Stomach (tissue), 8 donors: ENCODE measurements at regions not wholly inside any gene's neighbourhood (a gene's known extent, or its start where the extent isn't known, plus 50 kb on each side); places are given as distances from the start of the nearest gene placed in this dataset.

Source experiments
- DNase-seq, 2 donors: peaks; one replicate each; pipeline versions ENCODE4 v3.0.0 to v3.0.0-alpha.2; 2013 to 2019
- H3K27ac ChIP-seq, 5 donors: fragments of 200-600 bp in 4 of 5; sonication (generic) in 4 of 5; one replicate each; pipeline ENCODE4 v1.5.1; 2013 to 2019; ENCODE audit warnings: mild to moderate bottlenecking in 1 of 5, moderate library complexity in 1 of 5
- H3K27me3 ChIP-seq, 3 donors: fragments of 200-600 bp; sonication (generic); one replicate each; pipeline ENCODE4 v1.5.1; 2017 to 2019; ENCODE audit warnings: mixed run types in 1 of 3
- H3K36me3 ChIP-seq, 4 donors: fragments of 200-600 bp; sonication (generic); 1 replicate in 3 of 4; 2 replicates in 1 of 4; pipeline ENCODE4 v1.5.1; 2016 to 2019
- H3K4me1 ChIP-seq, 4 donors: fragments of 200-600 bp; sonication (generic); one replicate each; pipeline ENCODE4 v1.5.1; 2016 to 2019
- H3K4me3 ChIP-seq, 4 donors: fragments of 200-600 bp; sonication (generic) in 3 of 4; one replicate each; pipeline ENCODE4 v1.5.1; 2016 to 2019; ENCODE audit warnings: mild to moderate bottlenecking in 1 of 4
- H3K9me3 ChIP-seq, 4 donors: fragments of 200-600 bp; sonication (generic); one replicate each; pipeline ENCODE4 v1.5.1; 2016 to 2019
- CTCF ChIP-seq, 7 experiments: fragments of 450-650 bp in 4 of 7; fragments of 200-600 bp in 3 of 7; sonication (generic) in 3 of 7; IDR thresholded peaks; one replicate each; pipeline ENCODE4 v1.5.1; 2016 to 2019; ENCODE audit warnings: antibody characterized with exemption in 7 of 7, control low read depth in 2 of 7, mild to moderate bottlenecking in 1 of 7
- EP300 ChIP-seq: sonication (generic); formaldehyde crosslinking; IDR thresholded peaks from one replicate; pipeline ENCODE4 v1.6.1; 2017; ENCODE audit warnings: antibody characterized with exemption
- POLR2A ChIP-seq, 4 donors: fragments of 450-650 bp; IDR thresholded peaks; one replicate each; pipeline ENCODE4 v1.6.1; 2016; ENCODE audit warnings: antibody characterized with exemption in 4 of 4, control low read depth in 2 of 4, mild to moderate bottlenecking in 1 of 4, moderate library complexity in 1 of 4
- POLR2AphosphoS5 ChIP-seq, 3 donors: sonication (generic); formaldehyde crosslinking; IDR thresholded peaks; one replicate each; pipeline ENCODE4 v1.6.1; 2016; ENCODE audit warnings: antibody characterized with exemption in 3 of 3
- WGBS, 5 donors: extraction: QIAGEN DNeasy Blood & Tissue Kit in 3 of 5; methylation state at CpG; one replicate each; pipeline versions ENCODE4 v1.1.5 to v1.1.7; 2013 to 2018; 5-methylcytosine and 5-hydroxymethylcytosine counted together
- intact Hi-C: fragments of 100-400 bp; cut with DNase I; formaldehyde crosslinking; loops from one replicate; pipeline ENCODE4 v1.15.1; 2023; ENCODE audit warnings: low total_unique reads
- donor health status: healthy with polysubstance abuse.
- donor health status: Bipolar disorder and iron deficiency.
- donor health status: healthy.

DNA sequence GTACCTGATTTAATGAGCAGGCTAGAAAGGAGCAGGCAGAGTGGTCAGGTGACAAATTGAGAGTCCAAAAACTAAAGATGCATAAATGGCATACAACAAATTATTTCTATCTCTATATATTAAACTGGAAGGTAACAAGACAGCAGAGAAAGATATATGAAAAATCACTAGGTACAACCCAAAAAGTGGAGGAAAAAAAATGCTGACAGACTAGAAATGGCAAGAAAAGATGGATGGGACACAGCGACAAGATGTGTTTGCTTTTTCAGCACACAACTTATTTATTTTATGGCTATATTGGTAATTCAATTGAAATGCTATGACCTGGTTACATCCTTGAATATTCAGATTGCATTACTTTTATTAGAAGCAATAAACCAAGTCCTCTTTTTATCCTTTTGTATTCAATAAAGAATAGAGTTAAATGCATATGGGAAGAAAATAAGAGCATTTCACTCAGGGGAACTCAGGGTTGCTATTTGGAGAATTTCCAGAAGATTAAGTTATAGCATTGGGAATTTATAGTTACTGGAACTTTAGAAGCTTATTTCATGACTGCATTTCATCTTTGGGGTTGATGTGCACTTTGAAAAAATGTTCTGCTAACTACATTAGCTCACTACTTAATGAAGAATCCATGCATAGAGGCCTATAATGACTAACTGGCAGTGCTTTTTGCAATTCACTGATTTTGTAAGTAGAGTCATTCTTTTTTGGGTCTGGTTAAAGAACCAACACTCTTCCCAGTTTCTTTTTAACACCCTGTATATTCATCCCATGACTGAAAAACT, 566.6 kb upstream of the TUSC1 start:
- H3K27me3 ChIP-seq: no peaks in the 10 kb centered on the region
- no peaks in the 10 kb centered on the region for H3K4me1 ChIP-seq
- H3K4me3 ChIP-seq: no peak overlapping the region
- no peak for DNase-seq
- no peak for TF ChIP-seq POLR2AphosphoS5 (IDR thresholded peaks at IDR 0.05)
- no peak for TF ChIP-seq CTCF (IDR thresholded peaks at IDR 0.05)
- no peak for TF ChIP-seq EP300
- no peak for TF ChIP-seq POLR2A (IDR thresholded peaks at IDR 0.05)
- peaks cover 0 to 7% (median 2%) of the 10 kb centered on the region in 4 donors for H3K9me3 ChIP-seq
- WGBS, 5 donors: 35 to 62% (median 61%) methylated on average over 1 of the region's 1 CpG
- intact Hi-C loops: no loop called here
- H3K27ac ChIP-seq: no peak overlapping the region
- no peaks in the 10 kb centered on the region for H3K36me3 ChIP-seq

GRCh38 chr9:26243726-26244125, 565.5 kb upstream of the TUSC1 start:
- intact Hi-C loops: no loop called here
- Histone ChIP-seq H3K36me3 (no peaks in the 10 kb centered on the region), H3K27ac (no peak overlapping the region), H3K4me3 (no peak overlapping the region), H3K4me1 (no peaks in the 10 kb centered on the region), H3K27me3 (no peaks in the 10 kb centered on the region), H3K9me3 (no peaks in the 10 kb centered on the region)
- WGBS, 5 donors: 54 to 67% (median 59%) methylated on average over 4 of the region's 4 CpGs
- DNase-seq: no peak
- TF ChIP-seq POLR2A (IDR thresholded peaks at IDR 0.05) (no peak), EP300 (no peak), CTCF (IDR thresholded peaks at IDR 0.05) (no peak), POLR2AphosphoS5 (IDR thresholded peaks at IDR 0.05) (no peak)

DNA sequence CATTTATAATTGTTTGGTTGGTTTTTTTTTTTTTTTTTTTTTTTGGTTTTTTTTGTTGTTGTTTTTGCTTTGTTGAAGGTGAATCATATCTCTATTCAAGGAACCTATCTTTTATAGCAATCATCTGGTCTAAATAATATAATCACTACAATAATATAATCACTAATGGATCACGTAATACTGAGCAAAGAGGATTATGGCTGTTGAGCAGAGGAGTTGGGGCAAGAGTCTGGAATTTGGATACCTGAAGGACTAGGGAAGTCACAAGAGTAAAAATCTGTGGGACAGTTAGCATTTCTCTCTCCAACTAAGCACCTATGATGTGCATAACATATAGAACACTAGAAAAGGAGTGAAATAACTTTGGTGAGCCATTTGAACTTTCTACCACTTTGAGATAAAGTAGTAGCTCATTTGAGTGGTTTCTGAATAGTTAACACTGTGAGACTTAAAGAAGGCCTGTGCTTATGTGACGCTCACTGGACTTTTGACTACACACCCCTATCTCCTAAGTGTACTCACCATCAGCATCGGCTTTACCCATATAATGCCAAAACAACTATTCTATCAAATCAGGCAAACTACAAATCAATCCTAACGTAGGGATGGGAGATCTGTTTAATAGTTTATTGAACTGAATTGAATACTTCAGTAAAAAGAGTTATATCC, 564.9 kb upstream of the TUSC1 start:
- intact Hi-C loops: no loop called here
- 72 to 81% (median 75%) methylated on average over 4 of the region's 4 CpGs for WGBS, 5 donors
- TF ChIP-seq POLR2AphosphoS5 (IDR thresholded peaks at IDR 0.05) (no peak), POLR2A (IDR thresholded peaks at IDR 0.05) (no peak), EP300 (no peak), CTCF (IDR thresholded peaks at IDR 0.05) (no peak)

GRCh38 chr9:26240020-26240419, 561.8 kb upstream of the TUSC1 start:
- no peak overlapping the region for H3K27ac ChIP-seq
- no peaks in the 10 kb centered on the region for H3K27me3 ChIP-seq
- no peaks in the 10 kb centered on the region for H3K4me1 ChIP-seq
- H3K4me3 ChIP-seq: no peak overlapping the region
- intact Hi-C loops: no loop called here
- 59 to 82% (median 75%) methylated on average over 2 of the region's 2 CpGs for WGBS, 5 donors
- H3K9me3 ChIP-seq: no peaks in the 10 kb centered on the region
- H3K36me3 ChIP-seq: no peaks in the 10 kb centered on the region
- TF ChIP-seq CTCF (IDR thresholded peaks at IDR 0.05): no peak
- no peak for TF ChIP-seq POLR2AphosphoS5 (IDR thresholded peaks at IDR 0.05)
- no peak for TF ChIP-seq POLR2A (IDR thresholded peaks at IDR 0.05)
- no peak for TF ChIP-seq EP300
- no peak for DNase-seq

More for the DNA sequence above, 564.9 kb upstream of the TUSC1 start:
- H3K4me1 ChIP-seq: no peaks in the 10 kb centered on the region
- no peaks in the 10 kb centered on the region for H3K27me3 ChIP-seq
- H3K27ac ChIP-seq: no peak overlapping the region
- DNase-seq: no peak
- no peaks in the 10 kb centered on the region for H3K9me3 ChIP-seq
- no peak overlapping the region for H3K4me3 ChIP-seq
- no peaks in the 10 kb centered on the region for H3K36me3 ChIP-seq
